Brain microvascular endothelial cell (primary cell): ENCODE measurements at regions not wholly inside any gene's neighbourhood (a gene's known extent, or its start where the extent isn't known, plus 50 kb on each side); places are given as distances from the start of the nearest gene placed in this dataset.

Experiments
- DNase-seq: peaks from one replicate; pipeline ENCODE4 v3.0.0-alpha.2; 2020
- H3K27ac ChIP-seq: fragments of 250-450 bp; sonication (Bioruptor Pico); 2 replicates; pipeline ENCODE4 v1.5.1; 2020; ENCODE audit warnings: mild to moderate bottlenecking, moderate library complexity
- H3K27me3 ChIP-seq: fragments of 250-450 bp; sonication (Bioruptor Pico); replicated peaks from 2 replicates; pipeline ENCODE4 v1.5.1; 2020; ENCODE audit warnings: mild to moderate bottlenecking
- H3K36me3 ChIP-seq: fragments of 250-450 bp; sonication (Bioruptor Pico); replicated peaks from 2 replicates; pipeline ENCODE4 v1.5.1; 2020; ENCODE audit warnings: mild to moderate bottlenecking
- H3K4me3 ChIP-seq: 2 replicates; pipeline ENCODE4 v1.5.1; 2011; ENCODE audit warnings: low read depth, mild to moderate bottlenecking, control low read depth, low read length, moderate library complexity
- in situ Hi-C: cut with HindIII; loops from 2 replicates; pipeline ENCODE4 v1.10.0; 2017; ENCODE audit warnings: low sequenced_read_pairs, low pct_ligation_motif_present
- TF ChIP-seq, protein P1 (sequence below): IDR thresholded peaks from 2 replicates; pipeline ENCODE4 v1.5.1; 2011; ENCODE audit warnings: low read depth, mild to moderate bottlenecking, moderate library complexity, low read length, control low read depth, inconsistent platforms; ENCODE audit errors: missing control alignments

DNA sequence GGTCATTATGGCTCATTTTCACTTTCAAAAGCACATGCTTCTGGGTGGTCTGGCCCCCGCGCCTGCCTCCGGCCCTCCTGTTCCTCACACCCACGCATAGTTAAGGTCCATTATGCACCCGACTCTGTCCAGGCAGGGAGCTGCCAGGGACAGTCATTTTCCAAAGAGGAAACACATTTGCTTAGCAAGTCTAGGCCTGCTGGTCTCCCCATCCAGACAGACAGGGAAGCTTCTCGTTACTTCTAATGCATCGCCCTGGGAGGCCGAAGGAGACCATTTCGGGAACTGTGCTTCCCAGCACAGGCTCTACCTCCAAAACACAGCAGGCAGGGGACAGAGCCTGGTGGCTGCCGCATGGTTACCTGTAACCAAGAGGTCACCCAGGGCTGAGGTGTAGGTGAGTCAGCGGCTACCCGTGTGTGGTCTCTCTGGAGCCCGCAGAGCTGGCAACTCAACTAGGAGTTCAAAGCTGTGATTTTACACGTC lies 87.1 kb upstream of the SHANK2 start:
- Histone ChIP-seq H3K27ac (no peak overlapping the region), H3K4me3 (no peak overlapping the region), H3K36me3 (no peaks in the 10 kb centered on the region), H3K27me3 (peaks cover 2% of the 10 kb centered on the region)
- TF ChIP-seq, protein P1, sequence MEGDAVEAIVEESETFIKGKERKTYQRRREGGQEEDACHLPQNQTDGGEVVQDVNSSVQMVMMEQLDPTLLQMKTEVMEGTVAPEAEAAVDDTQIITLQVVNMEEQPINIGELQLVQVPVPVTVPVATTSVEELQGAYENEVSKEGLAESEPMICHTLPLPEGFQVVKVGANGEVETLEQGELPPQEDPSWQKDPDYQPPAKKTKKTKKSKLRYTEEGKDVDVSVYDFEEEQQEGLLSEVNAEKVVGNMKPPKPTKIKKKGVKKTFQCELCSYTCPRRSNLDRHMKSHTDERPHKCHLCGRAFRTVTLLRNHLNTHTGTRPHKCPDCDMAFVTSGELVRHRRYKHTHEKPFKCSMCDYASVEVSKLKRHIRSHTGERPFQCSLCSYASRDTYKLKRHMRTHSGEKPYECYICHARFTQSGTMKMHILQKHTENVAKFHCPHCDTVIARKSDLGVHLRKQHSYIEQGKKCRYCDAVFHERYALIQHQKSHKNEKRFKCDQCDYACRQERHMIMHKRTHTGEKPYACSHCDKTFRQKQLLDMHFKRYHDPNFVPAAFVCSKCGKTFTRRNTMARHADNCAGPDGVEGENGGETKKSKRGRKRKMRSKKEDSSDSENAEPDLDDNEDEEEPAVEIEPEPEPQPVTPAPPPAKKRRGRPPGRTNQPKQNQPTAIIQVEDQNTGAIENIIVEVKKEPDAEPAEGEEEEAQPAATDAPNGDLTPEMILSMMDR = no peak
- no peak for DNase-seq
- in situ Hi-C loops = no loop called here

DNA sequence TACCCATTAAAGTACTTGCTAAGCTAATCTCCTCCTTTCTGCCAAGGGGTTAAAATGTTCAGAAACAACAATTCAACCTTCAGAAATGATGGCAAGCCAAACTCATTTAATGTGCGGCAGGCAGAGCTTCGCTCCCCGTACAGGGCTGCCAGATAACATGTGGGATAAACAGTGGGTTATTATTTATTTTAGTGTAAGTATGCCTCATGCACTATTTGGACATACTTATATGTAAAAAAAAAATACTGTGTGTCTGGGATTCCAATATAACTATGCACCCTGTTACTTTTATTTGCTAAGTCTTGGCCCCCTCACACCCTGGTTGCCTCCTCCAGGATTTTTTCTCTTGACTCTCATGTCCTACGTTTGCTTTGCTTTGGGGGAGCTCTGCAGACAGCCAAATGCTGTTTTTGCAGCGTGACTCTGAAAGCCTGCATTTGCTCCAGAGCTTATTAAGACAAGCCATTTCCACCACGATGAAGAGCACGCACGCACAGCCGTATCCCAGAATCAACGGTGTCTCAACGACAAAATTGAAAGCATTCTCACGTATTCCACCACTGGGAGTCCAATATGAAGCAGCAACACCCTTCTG lies 86.5 kb upstream of the SHANK2 start:
- TF ChIP-seq, protein P1 = no peak
- Histone ChIP-seq H3K36me3 (no peaks in the 10 kb centered on the region), H3K27ac (no peak overlapping the region), H3K4me3 (no peak overlapping the region), H3K27me3 (peaks cover 2% of the 10 kb centered on the region)
- DNase-seq = no peak
- in situ Hi-C loops = no loop called here

DNA sequence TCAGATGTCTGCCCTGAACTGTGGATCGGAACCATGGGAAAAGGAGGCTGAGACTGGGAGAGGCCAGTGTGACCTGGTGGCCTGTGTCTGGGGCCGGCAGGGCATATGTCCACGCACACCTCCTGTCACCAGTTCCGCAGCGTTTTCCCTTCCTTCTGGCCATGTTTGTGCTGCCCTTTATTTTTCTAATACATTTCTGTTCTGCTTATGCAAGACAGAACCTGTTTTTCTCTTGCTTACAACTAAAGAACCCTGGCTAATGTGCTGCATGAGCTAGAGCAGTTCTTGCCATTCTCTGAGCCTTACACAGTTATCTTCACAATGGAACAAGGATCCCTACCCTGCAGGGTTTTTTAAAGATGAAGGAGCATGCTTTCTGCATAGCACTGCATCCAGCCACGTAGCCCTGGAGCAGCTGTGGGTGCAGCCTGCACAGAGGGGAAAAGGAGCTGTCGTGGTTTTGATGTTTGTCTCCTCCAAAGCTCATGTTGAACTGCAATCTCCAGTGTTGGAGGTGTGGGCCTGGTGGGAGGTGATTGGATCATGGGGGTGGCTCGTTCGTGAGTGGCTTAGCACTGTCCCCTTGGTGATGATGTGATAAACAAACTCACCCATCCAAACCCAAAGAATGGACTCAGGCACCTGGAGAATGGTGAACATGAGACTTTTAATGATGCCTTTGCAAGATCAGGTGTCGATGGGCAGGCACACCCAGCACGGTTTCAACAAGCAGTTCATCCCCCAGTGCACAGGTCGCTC lies 84.8 kb upstream of the SHANK2 start:
- Histone ChIP-seq H3K4me3 (no peak overlapping the region), H3K27me3 (peaks cover 2% of the 10 kb centered on the region), H3K36me3 (no peaks in the 10 kb centered on the region), H3K27ac (no peak overlapping the region)
- TF ChIP-seq, protein P1 = no peak
- in situ Hi-C loops = no loop called here
- no peak for DNase-seq

DNA sequence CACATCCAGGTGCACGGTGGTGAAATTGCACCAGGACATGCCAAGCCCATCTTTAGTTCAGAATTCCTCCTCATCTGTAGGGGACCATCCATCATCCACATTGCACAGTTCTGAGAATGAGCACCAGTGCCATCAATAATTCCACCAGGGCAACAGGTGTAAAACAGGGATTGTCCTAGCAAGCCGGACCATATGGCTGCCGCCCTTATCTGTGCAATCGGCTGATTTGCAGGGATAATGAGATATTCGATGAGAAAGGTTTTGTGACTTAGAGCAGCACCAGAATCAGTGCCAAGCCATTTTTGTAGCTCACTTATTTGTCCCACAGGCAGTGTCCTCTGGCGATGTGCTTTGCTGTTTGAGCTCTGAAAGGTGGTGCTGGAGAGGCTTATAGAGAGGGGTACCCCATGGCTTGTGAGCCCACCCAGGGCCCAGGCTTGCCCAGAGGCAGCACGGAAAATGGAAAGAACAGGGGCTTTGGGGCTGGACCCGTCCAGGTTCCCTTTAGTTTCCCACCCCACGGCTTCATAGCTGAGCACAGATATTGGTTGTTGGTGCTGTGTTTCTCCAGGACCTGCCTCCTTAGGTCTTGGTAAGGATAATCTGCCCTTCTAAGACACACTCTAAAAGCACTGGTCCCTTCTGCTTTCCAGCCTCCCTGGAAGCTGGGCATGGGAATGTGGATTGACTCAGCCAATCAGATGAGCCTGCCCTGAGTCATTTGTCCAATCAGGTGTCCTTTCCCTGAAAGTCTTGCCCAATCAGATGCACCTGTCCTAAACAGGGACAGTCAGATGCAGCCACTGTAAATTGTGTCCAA lies 84.0 kb upstream of the SHANK2 start:
- no peak for DNase-seq
- no peak overlapping the region for H3K4me3 ChIP-seq
- TF ChIP-seq, protein P1 = no peak
- no peak overlapping the region for H3K27ac ChIP-seq
- peaks cover 2% of the 10 kb centered on the region for H3K27me3 ChIP-seq
- H3K36me3 ChIP-seq = no peaks in the 10 kb centered on the region
- in situ Hi-C loops = no loop called here

DNA sequence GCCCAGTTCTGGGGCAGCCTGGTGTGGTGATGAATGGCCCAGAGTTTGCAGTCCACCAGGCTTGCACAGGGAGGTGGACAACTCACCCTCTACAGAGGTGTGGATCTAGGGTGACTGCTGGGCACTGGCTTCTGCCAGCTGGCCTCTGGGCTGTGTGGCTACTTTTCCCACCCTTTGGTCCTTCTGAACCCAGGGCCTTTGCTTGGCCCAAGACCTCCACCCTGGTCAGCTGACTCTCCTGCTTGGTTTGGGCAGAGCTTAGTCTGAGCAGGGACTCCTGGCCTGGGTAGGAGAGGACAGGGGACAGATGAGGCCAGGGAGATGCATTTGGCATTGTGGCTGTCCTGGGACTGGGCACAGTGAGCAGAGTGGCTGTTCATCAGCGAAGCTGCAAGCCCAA lies 83.0 kb upstream of the SHANK2 start:
- Histone ChIP-seq H3K27ac (no peak overlapping the region), H3K4me3 (no peak overlapping the region), H3K36me3 (no peaks in the 10 kb centered on the region), H3K27me3 (peaks cover 2% of the 10 kb centered on the region)
- TF ChIP-seq, protein P1 = no peak
- in situ Hi-C loops = no loop called here
- DNase-seq = no peak
